Psoas muscle (tissue), 7 donors: ENCODE measurements at regions not wholly inside any gene's neighbourhood (a gene's known extent, or its start where the extent isn't known, plus 50 kb on each side); places are given as distances from the start of the nearest gene placed in this dataset.

ENCODE experiments used
- ATAC-seq, 4 donors: fragments of 200-7000 bp; cut with Tn5 transposase; one replicate each; pipeline ENCODE4 v1.9.1; 2020; ENCODE audit warnings: moderate library complexity in 3 of 4, mild to moderate bottlenecking in 2 of 4
- DNase-seq, 2 donors: peaks; one replicate each; pipeline ENCODE4 v3.0.0-alpha.2; 2020
- H3K27ac ChIP-seq: fragments of 200-600 bp; one replicate; pipeline ENCODE4 v1.8.0; 2022
- H3K27me3 ChIP-seq, 3 donors: fragments of 200-600 bp in 1 of 3; one replicate each; pipeline versions ENCODE4 v1.6.1 to v1.8.0; 2013 to 2022; ENCODE audit warnings: low read length in 2 of 3, mild to moderate bottlenecking in 2 of 3, moderate library complexity in 1 of 3; ENCODE audit not compliant: insufficient read depth in 3 of 3
- H3K36me3 ChIP-seq, 2 donors: fragments of 200-600 bp in 1 of 2; one replicate each; pipeline versions ENCODE4 v1.6.1 to v1.8.0; 2013 to 2022; ENCODE audit warnings: low read depth in 1 of 2, mild to moderate bottlenecking in 1 of 2, moderate library complexity in 1 of 2; ENCODE audit not compliant: insufficient read depth in 1 of 2
- H3K4me1 ChIP-seq: fragments of 200-600 bp; one replicate; pipeline ENCODE4 v1.8.0; 2022
- H3K4me3 ChIP-seq: fragments of 200-600 bp; one replicate; pipeline ENCODE4 v1.8.0; 2022; ENCODE audit warnings: mild to moderate bottlenecking
- H3K9me3 ChIP-seq: fragments of 200-600 bp; one replicate; pipeline ENCODE4 v1.8.0; 2022
- CTCF ChIP-seq: fragments of 200-600 bp; IDR thresholded peaks from one replicate; pipeline ENCODE4 v1.8.0; 2022; ENCODE audit warnings: antibody characterized with exemption
- WGBS, 3 donors: extraction: QIAGEN DNeasy Blood & Tissue Kit; methylation state at CpG; one replicate each; pipeline versions ENCODE4 v1.1.6 to v1.1.7; 2013; 5-methylcytosine and 5-hydroxymethylcytosine counted together
- intact Hi-C, 2 donors: fragments of 100-400 bp; cut with DNase I; formaldehyde crosslinking; loops; one replicate each; pipeline versions ENCODE4 v1.11.0 to v1.14.2; 2022
- donor health status: healthy with polysubstance abuse.
- donor health status: DM: no; HTN: no; CAD: no; lungs with moderate emphysema.
- donor health status: Bipolar disorder and iron deficiency.
- donor health status: healthy.
- donor health status: DM: yes; HTN: yes; CAD: no.
- donor health status: DM: no; HTN: no; CAD: no.
- donor health status: DM: yes; HTN: yes; CAD: no.

DNA sequence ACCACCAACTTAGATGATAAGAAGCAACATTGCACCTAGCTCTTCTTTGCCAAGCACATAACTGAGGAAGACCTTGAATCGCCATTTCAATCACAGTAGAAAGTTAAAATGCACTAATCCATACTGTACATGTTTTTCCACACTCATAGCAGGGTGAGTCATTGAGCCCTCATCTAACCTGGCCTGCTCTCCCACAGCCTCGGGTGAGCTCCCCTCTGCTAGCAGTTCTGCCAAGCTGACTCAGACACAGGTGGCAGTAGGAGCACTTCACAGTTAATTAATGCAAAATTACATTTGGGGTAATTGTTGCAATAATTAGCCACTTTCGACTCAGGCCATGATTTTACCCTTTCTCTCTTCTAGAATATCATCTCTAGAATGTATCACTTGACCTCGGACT lies 1632.8 kb upstream of the CELF4 start:
- no peaks in the 10 kb centered on the region for H3K27me3 ChIP-seq
- no peaks in the 10 kb centered on the region for H3K9me3 ChIP-seq
- no peak for TF ChIP-seq CTCF
- no peaks in the 10 kb centered on the region for H3K36me3 ChIP-seq
- WGBS, 3 donors: 69 to 77% (median 73%) methylated on average over 4 of the region's 4 CpGs
- H3K4me3 ChIP-seq: no peak overlapping the region
- intact Hi-C loops: no loop called here
- DNase-seq (no peak), ATAC-seq (no peak)
- H3K27ac ChIP-seq: no peak overlapping the region
- no peaks in the 10 kb centered on the region for H3K4me1 ChIP-seq

DNA sequence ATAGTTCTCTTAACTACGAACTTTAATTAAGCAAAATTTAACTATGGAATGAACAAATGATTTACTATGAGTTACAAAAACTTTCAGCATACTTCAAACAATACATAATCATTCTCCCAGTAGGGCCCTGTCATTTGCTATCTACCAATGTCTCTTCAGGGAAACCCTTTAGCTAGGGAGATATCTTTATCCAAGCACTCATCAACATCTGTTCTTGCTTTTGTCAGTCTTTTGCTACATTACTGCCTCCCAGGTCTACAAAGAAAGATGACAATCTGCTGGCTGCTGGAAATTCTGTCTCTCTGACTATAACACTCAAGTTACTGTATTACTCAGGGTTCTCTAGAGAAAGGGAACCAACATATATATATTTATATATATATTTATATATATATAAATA lies 1626.3 kb upstream of the CELF4 start:
- Histone ChIP-seq H3K4me3 (no peak overlapping the region), H3K27ac (no peak overlapping the region), H3K4me1 (no peaks in the 10 kb centered on the region), H3K9me3 (no peaks in the 10 kb centered on the region), H3K27me3 (no peaks in the 10 kb centered on the region), H3K36me3 (no peaks in the 10 kb centered on the region)
- intact Hi-C loops: no loop called here
- ATAC-seq (no peak), DNase-seq (no peak)
- TF ChIP-seq CTCF: no peak
- 89 to 97% (median 92%) methylated on average over 1 of the region's 1 CpG for WGBS, 3 donors

DNA sequence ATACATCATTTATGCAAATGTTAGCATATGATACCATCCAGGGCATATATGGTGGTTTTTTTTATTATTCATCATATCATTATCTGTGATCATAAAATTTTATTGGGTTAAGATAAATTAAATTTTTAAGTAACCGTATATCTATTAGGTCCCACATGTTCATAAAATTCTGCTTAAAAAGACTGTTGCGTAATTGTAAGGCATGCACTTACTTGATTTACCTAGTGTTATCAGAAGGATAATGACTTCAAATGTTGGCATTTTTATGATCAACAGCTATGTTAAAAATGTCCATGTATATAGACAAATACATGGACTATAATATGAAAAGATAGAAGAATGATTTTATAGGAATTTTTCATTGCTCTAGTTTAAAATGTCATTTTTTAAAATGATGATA lies 1625.5 kb upstream of the CELF4 start:
- intact Hi-C loops: no loop called here
- WGBS, 3 donors: 95 to 98% (median 98%) methylated on average over 2 of the region's 2 CpGs
- DNase-seq: no peak
- no peak for ATAC-seq
- H3K27me3 ChIP-seq: no peaks in the 10 kb centered on the region
- no peak for TF ChIP-seq CTCF
- H3K9me3 ChIP-seq: no peaks in the 10 kb centered on the region
- no peaks in the 10 kb centered on the region for H3K4me1 ChIP-seq
- no peak overlapping the region for H3K4me3 ChIP-seq
- no peaks in the 10 kb centered on the region for H3K36me3 ChIP-seq
- H3K27ac ChIP-seq: no peak overlapping the region

DNA sequence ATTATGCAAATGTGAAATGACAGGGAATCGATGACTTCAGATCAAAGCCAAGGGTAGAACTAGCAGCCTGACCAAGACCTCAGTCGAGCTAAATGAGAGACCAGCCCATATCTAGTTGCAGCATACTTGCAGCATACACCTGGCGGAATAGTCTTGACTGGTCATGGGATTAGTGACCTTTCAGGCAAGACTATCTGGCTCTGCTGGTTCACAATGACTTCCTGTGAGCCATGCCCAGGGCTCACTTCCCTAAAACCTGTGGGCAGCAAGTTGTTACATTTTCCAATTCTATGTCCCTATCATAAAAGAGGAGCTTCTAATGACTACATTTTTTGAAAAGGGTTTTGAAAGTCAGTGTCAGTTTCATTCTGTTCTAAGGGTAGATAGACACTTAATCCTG lies 1624.9 kb upstream of the CELF4 start:
- H3K27ac ChIP-seq: no peak overlapping the region
- no peak for TF ChIP-seq CTCF

GRCh38 chr18:39188278-39188677 lies 1622.7 kb upstream of the CELF4 start:
- WGBS, 3 donors: 53 to 63% (median 59%) methylated on average over 2 of the region's 2 CpGs
- no peaks in the 10 kb centered on the region for H3K4me1 ChIP-seq
- no peak overlapping the region for H3K4me3 ChIP-seq
- H3K36me3 ChIP-seq: no peaks in the 10 kb centered on the region
- DNase-seq (no peak), ATAC-seq (no peak)
- intact Hi-C loops: no loop called here
- H3K27ac ChIP-seq: no peak overlapping the region
- no peak for TF ChIP-seq CTCF
- H3K27me3 ChIP-seq: no peaks in the 10 kb centered on the region
- no peaks in the 10 kb centered on the region for H3K9me3 ChIP-seq

More for the DNA sequence above, 1624.9 kb upstream of the CELF4 start:
- DNase-seq (no peak), ATAC-seq (no peak)
- Histone ChIP-seq H3K27me3 (no peaks in the 10 kb centered on the region), H3K9me3 (no peaks in the 10 kb centered on the region), H3K4me1 (no peaks in the 10 kb centered on the region), H3K4me3 (no peak overlapping the region), H3K36me3 (no peaks in the 10 kb centered on the region)
- intact Hi-C loops: no loop called here
- 64 to 74% (median 70%) methylated on average over 3 of the region's 3 CpGs for WGBS, 3 donors
